Erythroblast (primary cell): ENCODE measurements at regions not wholly inside any gene's neighbourhood (a gene's known extent, or its start where the extent isn't known, plus 50 kb on each side); places are given as distances from the start of the nearest gene placed in this dataset.
"Not testable (repeated sequence)": the region's sequence is repeated elsewhere in the genome, so short reads cannot be mapped to it uniquely, and the experiment has no call there.

ENCODE experiments used
- DNase-seq, 2 experiments: peaks; one replicate each; lab custom pipeline; 2025; lab: John Stamatoyannopoulos, UW
- GATA1 ChIP-seq: IDR thresholded peaks from 2 replicates; pipeline ENCODE4 v1.6.1; 2011; ENCODE audit warnings: low read depth, mild to moderate bottlenecking, control low read depth, low read length, moderate library complexity
- POLR2A ChIP-seq: IDR thresholded peaks from 2 replicates; pipeline ENCODE4 v1.6.1; 2011; ENCODE audit warnings: mild to moderate bottlenecking, low read length

- DNase-seq, result no peak
- TF ChIP-seq POLR2A, result no peak
- TF ChIP-seq GATA1, result no peak
Observed at GRCh38 chr4:141524841-141525240, 111.5 kb upstream of the IL15 start.

GRCh38 chr4:141530627-141531026, 105.8 kb upstream of the IL15 start:
- no peak for DNase-seq
- TF ChIP-seq GATA1, result no peak
- TF ChIP-seq POLR2A, result no peak

GRCh38 chr4:141534985-141535384, 101.4 kb upstream of the IL15 start:
- no peak for DNase-seq
- TF ChIP-seq POLR2A (no peak), GATA1 (no peak)

- TF ChIP-seq POLR2A, result no peak
- no peak for TF ChIP-seq GATA1
- DNase-seq, result no peak
Observed at GRCh38 chr4:141538001-141538400, 98.4 kb upstream of the IL15 start.

GRCh38 chr4:141540643-141541042, 95.7 kb upstream of the IL15 start:
- TF ChIP-seq POLR2A (no peak), GATA1 (no peak)

GRCh38 chr4:141541851-141542250, 94.5 kb upstream of the IL15 start:
- no peak for DNase-seq
- TF ChIP-seq GATA1 (no peak), POLR2A (no peak)

More at GRCh38 chr4:141540643-141541042, 95.7 kb upstream of the IL15 start:
- DNase-seq, result no peak

- TF ChIP-seq GATA1 (no peak), POLR2A (no peak)
- no peak for DNase-seq
Observed at GRCh38 chr4:141543176-141543575, 93.2 kb upstream of the IL15 start.

GRCh38 chr4:141543706-141544105, 92.7 kb upstream of the IL15 start:
- TF ChIP-seq POLR2A (no peak), GATA1 (no peak)
- no peak for DNase-seq

- TF ChIP-seq GATA1, result no peak
- TF ChIP-seq POLR2A, result no peak
- no peak for DNase-seq
Observed at GRCh38 chr4:141548791-141549190, 87.6 kb upstream of the IL15 start.

- TF ChIP-seq GATA1, result no peak
- no peak for TF ChIP-seq POLR2A
- no peak for DNase-seq
Observed at GRCh38 chr4:141560056-141560455, 76.3 kb upstream of the IL15 start.

- DNase-seq, result no peak
- TF ChIP-seq GATA1 (no peak), POLR2A (no peak)
Observed at GRCh38 chr4:141562649-141563048, 73.7 kb upstream of the IL15 start.

- no peak for DNase-seq
- no peak for TF ChIP-seq POLR2A
- no peak for TF ChIP-seq GATA1
Observed at GRCh38 chr4:141563723-141564122, 72.7 kb upstream of the IL15 start.

- DNase-seq, result not testable (repeated sequence)
Observed at GRCh38 chr4:141564961-141565360, 71.4 kb upstream of the IL15 start.

GRCh38 chr4:141565379-141566089, 70.8 kb upstream of the IL15 start:
- no peak for TF ChIP-seq GATA1
- DNase-seq, result no peak

- TF ChIP-seq POLR2A (no peak), GATA1 (no peak)
- no peak for DNase-seq
Observed at GRCh38 chr4:141567326-141567915, 69.0 kb upstream of the IL15 start.
